AG04449 (cell line): ENCODE measurements at regions not wholly inside any gene's neighbourhood (a gene's known extent, or its start where the extent isn't known, plus 50 kb on each side); places are given as distances from the start of the nearest gene placed in this dataset.

Experiments used
- CTCF ChIA-PET: fragments of 350-600 bp; formaldehyde crosslinking; extraction: SDS; loops from one replicate; lab custom pipeline; 2021; ENCODE audit warnings: antibody characterized with exemption; lab: Yijun Ruan, JAX
- POLR2A ChIA-PET: fragments of 400-600, 350-600 bp; formaldehyde crosslinking; extraction: SDS; loops from one replicate; lab custom pipeline; 2020; ENCODE audit warnings: antibody characterized with exemption, inconsistent platforms; lab: Yijun Ruan, JAX
- DNase-seq: peaks from one replicate; pipeline ENCODE4 v3.0.0-alpha.2; 2010; ENCODE audit warnings: low read depth, low spot score
- H3K4me3 ChIP-seq: 2 replicates; pipeline ENCODE4 v1.5.1; 2011; ENCODE audit warnings: low read depth, mild to moderate bottlenecking, control low read depth, low read length
- TF ChIP-seq, protein P1 (sequence below): IDR thresholded peaks from one replicate; pipeline ENCODE4 v1.5.1; 2011; ENCODE audit warnings: mild to moderate bottlenecking, moderate library complexity, low read length, control low read depth, inconsistent platforms; ENCODE audit not compliant: insufficient read depth; ENCODE audit errors: missing control alignments

DNA sequence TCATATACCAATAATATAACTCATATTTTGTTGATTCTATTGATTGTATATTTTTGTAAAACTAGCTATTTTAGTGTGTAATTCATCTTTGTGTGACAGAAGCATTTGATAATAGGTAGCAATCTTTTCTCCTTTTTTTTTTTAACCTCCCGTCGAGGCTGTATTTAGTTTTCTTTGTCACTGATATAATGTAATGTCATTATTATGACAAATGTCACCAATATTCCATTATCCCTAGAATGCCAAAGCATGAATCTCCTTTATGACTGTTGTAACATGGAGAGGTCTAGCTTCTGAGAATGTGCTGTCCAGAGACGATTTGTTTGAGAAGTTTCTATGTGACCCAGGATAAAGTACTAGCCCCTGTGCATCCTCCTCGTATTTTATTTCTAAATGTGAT is 639.0 kb upstream of the ATXN7L3B start:
- DNase-seq, result no peak
- TF ChIP-seq, protein P1, sequence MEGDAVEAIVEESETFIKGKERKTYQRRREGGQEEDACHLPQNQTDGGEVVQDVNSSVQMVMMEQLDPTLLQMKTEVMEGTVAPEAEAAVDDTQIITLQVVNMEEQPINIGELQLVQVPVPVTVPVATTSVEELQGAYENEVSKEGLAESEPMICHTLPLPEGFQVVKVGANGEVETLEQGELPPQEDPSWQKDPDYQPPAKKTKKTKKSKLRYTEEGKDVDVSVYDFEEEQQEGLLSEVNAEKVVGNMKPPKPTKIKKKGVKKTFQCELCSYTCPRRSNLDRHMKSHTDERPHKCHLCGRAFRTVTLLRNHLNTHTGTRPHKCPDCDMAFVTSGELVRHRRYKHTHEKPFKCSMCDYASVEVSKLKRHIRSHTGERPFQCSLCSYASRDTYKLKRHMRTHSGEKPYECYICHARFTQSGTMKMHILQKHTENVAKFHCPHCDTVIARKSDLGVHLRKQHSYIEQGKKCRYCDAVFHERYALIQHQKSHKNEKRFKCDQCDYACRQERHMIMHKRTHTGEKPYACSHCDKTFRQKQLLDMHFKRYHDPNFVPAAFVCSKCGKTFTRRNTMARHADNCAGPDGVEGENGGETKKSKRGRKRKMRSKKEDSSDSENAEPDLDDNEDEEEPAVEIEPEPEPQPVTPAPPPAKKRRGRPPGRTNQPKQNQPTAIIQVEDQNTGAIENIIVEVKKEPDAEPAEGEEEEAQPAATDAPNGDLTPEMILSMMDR, result no peak
- ChIA-PET CTCF (no interaction called here), POLR2A (no interaction called here)
- H3K4me3 ChIP-seq, result no peak overlapping the region

DNA sequence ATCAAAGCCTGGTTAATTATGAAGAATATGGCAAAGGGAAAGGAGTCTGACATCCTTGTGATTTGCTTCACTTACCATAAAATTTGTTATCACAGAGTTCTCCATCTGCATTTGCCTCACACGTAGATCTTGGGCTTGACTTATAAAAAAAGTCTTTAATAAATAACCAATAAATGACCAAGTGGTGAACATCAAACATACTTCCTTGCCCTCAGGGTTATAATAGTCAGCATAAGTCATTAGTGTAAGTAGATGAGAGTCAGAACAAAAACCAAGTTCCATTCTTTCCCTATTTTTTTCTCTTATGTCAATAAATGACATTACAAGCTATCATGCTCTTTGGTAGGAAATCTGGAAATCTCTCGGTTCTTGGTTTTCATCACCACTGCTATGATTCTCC is 635.4 kb upstream of the ATXN7L3B start:
- H3K4me3 ChIP-seq, result no peak overlapping the region
- TF ChIP-seq, protein P1, result no peak
- ChIA-PET POLR2A (no interaction called here), CTCF (no interaction called here)
- no peak for DNase-seq

DNA sequence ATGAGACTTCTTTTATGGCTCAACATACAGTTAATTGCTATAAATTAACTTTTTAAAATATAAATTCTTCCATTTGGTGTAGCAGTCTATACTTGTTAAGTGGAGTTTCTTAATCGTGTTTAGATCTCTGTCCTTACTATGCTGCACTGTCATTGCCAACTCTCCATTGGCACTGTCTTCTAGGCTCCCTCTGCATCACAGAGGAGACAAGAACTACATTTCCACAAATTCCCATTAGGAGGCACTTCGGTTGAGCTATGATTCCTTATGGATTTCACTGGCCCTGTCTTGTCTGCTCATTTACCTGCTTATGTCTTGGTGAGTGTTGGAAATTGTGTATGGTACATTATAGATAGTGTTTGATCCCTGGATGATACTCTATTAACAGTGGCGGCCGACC is 630.9 kb upstream of the ATXN7L3B start:
- H3K4me3 ChIP-seq, result no peak overlapping the region
- ChIA-PET POLR2A (no interaction called here), CTCF (no interaction called here)

DNA sequence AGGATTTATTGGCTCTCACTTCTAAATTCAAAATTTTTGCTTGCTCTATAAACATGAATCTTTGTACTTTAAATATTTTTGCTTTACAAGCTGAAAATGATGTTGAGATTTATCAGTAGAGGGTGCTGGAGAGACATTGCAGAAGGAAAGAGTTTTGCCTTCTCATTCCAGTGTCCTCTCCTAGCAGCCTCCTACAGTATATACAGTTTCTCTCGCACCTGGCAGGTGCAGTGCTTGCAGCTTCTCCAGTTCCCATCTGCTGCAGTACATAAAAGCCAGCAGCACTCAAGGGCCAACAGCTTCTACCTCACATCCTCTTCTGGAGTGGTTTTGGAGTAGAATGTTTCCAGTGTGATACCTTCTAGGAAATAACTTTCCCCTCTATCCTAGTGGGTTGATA is 601.8 kb upstream of the ATXN7L3B start:
- POLR2A ChIA-PET, result no interaction called here
- CTCF ChIA-PET, result no interaction called here
- no peak overlapping the region for H3K4me3 ChIP-seq
- TF ChIP-seq, protein P1, result no peak
- no peak for DNase-seq

More for the DNA sequence above, 630.9 kb upstream of the ATXN7L3B start:
- TF ChIP-seq, protein P1, result no peak
- no peak for DNase-seq

DNA sequence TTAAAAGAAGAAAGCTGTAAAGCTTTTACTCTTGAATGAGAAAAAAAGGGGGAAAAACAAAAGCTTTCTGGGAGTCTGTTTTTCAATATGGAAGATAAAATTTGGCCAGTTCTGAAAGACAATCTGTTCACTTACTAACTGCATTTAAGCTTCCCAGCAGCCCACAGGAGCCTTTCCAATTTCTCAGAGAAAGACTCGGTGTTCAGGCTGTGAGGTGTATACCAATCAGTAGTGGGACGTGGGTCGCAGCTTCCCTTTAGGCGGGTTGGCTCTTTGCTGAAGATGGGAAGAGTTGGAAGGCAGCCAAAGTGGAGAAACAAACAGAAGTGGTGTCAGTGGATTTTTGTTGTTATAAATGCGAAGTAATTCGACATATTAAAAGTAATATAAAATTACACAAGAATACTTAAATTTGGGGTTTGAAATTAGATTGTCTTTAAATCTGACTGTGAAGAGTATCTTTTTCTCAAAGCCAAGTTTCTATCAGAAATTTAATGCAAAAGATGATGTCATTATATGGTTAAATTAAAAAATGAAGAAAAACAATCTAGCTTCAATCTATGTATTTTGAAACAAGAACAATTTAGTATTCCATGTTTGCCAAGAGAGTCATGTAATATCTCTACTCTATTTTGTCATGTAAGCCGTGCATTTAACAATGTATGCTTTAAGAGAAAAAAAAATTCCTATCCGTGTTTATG is 590.2 kb upstream of the ATXN7L3B start:
- CTCF ChIA-PET, result no interaction called here
- TF ChIP-seq, protein P1, result no peak
- POLR2A ChIA-PET, result no interaction called here
- no peak for DNase-seq
- no peak overlapping the region for H3K4me3 ChIP-seq

DNA sequence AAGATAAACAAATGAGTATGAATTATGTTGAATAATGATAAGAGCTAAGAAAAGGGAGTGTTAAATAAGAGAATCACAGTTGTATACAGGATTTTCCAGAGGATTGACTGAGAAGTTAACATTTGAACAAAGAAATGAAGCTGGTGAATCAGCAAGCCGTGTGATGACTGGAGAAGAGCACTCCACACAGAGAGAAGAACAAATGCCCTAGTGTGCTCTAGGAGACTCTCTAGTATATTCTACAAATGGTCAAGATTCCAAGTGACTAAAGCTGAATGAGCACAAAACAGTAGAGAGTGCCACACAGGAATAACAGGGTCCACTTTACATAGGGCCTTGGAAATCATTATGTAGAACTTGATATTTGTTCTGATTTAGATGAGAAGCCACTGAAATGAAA is 587.1 kb upstream of the ATXN7L3B start:
- H3K4me3 ChIP-seq, result no peak overlapping the region
- DNase-seq, result no peak
- POLR2A ChIA-PET, result no interaction called here
- TF ChIP-seq, protein P1, result no peak
- CTCF ChIA-PET, result no interaction called here
